SK-N-SH (cell line): ENCODE measurements at regions not wholly inside any gene's neighbourhood (a gene's known extent, or its start where the extent isn't known, plus 50 kb on each side); places are given as distances from the start of the nearest gene placed in this dataset.

Source experiments
- CTCF ChIA-PET: fragments of 300-600, 350-600 bp; formaldehyde crosslinking; extraction: SDS; loops from one replicate; lab custom pipeline; 2021; lab: Yijun Ruan, JAX
- POLR2A ChIA-PET: fragments of 350-600 bp; sonication (Branson Sonifier 250); formaldehyde crosslinking; extraction: SDS; loops from one replicate; lab custom pipeline; 2020; ENCODE audit warnings: antibody characterized with exemption, inconsistent platforms; lab: Yijun Ruan, JAX
- DNase-seq: peaks from one replicate; pipeline ENCODE4 v3.0.0; 2012
- H2AFZ ChIP-seq: fragments of 200-600 bp; sonication (generic); 2 replicates; pipeline ENCODE4 v1.8.1; 2016; ENCODE audit warnings: antibody characterized with exemption, mild to moderate bottlenecking, low read depth
- H3F3A ChIP-seq: fragments of 200-600 bp; sonication (generic); replicated peaks from 2 replicates; pipeline ENCODE3; 2016; ENCODE audit warnings: antibody characterized with exemption, mild to moderate bottlenecking; ENCODE audit not compliant: insufficient read depth
- H3K27ac ChIP-seq, 2 experiments: fragments of 200-500 bp in 1 of 2; fragments of 200-600 bp in 1 of 2; sonication (Bioruptor generic) in 1 of 2; sonication (generic), shearing (Covaris generic) in 1 of 2; 2 replicates each; pipeline versions ENCODE4 v1.5.1 to v1.6.1; 2014 to 2016; ENCODE audit warnings: low read depth in 2 of 2, inconsistent platforms in 1 of 2, low read length in 1 of 2, mild to moderate bottlenecking in 1 of 2, mixed read lengths in 1 of 2
- H3K27me3 ChIP-seq: fragments of 200-600 bp; sonication (generic), shearing (Covaris generic); 2 replicates; pipeline ENCODE4 v1.6.1; 2016; ENCODE audit warnings: mixed run types; ENCODE audit not compliant: insufficient read depth
- H3K36me3 ChIP-seq, 2 experiments: fragments of 200-500 bp in 1 of 2; fragments of 200-600 bp in 1 of 2; sonication (Bioruptor generic) in 1 of 2; sonication (generic) in 1 of 2; replicated peaks in 1 of 2; 2 replicates each; pipeline versions ENCODE3 to v1.5.1; 2014 to 2016; ENCODE audit warnings: low read length in 1 of 2, mild to moderate bottlenecking in 1 of 2; ENCODE audit not compliant: insufficient read depth in 2 of 2, control insufficient read depth in 1 of 2
- H3K4me1 ChIP-seq, 2 experiments: fragments of 200-500 bp in 1 of 2; fragments of 200-600 bp in 1 of 2; sonication (Bioruptor generic) in 1 of 2; sonication (generic), shearing (Covaris generic) in 1 of 2; 2 replicates each; pipeline versions ENCODE4 v1.5.1 to v1.6.1; 2014 to 2016; ENCODE audit warnings: low read depth in 1 of 2, low read length in 1 of 2, mixed run types in 1 of 2; ENCODE audit not compliant: insufficient read depth in 2 of 2, control insufficient read depth in 1 of 2
- H3K4me2 ChIP-seq: fragments of 200-600 bp; sonication (generic), shearing (Covaris generic); 2 replicates; pipeline ENCODE4 v1.6.1; 2017; ENCODE audit warnings: mixed run types
- H3K4me3 ChIP-seq, 2 experiments: fragments of 200-500 bp in 1 of 2; fragments of 200-600 bp in 1 of 2; sonication (Bioruptor generic) in 1 of 2; sonication (generic), shearing (Covaris generic) in 1 of 2; 2 replicates each; pipeline versions ENCODE4 v1.5.1 to v1.8.1; 2014 to 2016; ENCODE audit warnings: low read depth in 2 of 2, inconsistent platforms in 1 of 2, low read length in 1 of 2, mild to moderate bottlenecking in 1 of 2, mixed read lengths in 1 of 2, moderate library complexity in 1 of 2
- H3K79me2 ChIP-seq: fragments of 200-600 bp; sonication (generic); 2 replicates; pipeline ENCODE4 v1.8.1; 2017; ENCODE audit warnings: mild to moderate bottlenecking; ENCODE audit not compliant: insufficient read depth
- H3K9ac ChIP-seq: fragments of 200-600 bp; sonication (generic); 2 replicates; pipeline ENCODE4 v1.6.1; 2017; ENCODE audit warnings: mixed run types
- H3K9me2 ChIP-seq: fragments of 200-600 bp; sonication (generic); 2 replicates; pipeline ENCODE4 v1.6.1; 2017; ENCODE audit warnings: mixed run types
- H3K9me3 ChIP-seq: fragments of 200-600 bp; sonication (generic); 2 replicates; pipeline ENCODE4 v1.6.1; 2017; ENCODE audit warnings: mixed run types, mild to moderate bottlenecking, moderate library complexity
- H4K20me1 ChIP-seq: fragments of 200-600 bp; sonication (generic); 2 replicates; pipeline ENCODE4 v1.6.1; 2017; ENCODE audit warnings: mild to moderate bottlenecking, mixed run types; ENCODE audit not compliant: insufficient read depth
- CTCF ChIP-seq: fragments of 200-600 bp; sonication (generic); IDR thresholded peaks from 2 replicates; pipeline ENCODE4 v1.6.1; 2017; ENCODE audit warnings: antibody characterized with exemption, mild to moderate bottlenecking, moderate library complexity
- EP300 ChIP-seq, 2 experiments: IDR thresholded peaks; 2 replicates each; pipeline versions ENCODE4 v1.4.0 to v1.6.1; 2012; ENCODE audit warnings: borderline replicate concordance in 1 of 2, low read depth in 1 of 2, low read length in 1 of 2
- FOSL2 ChIP-seq: IDR thresholded peaks from 2 replicates; pipeline ENCODE4 v1.4.0; 2012; ENCODE audit warnings: low read depth, mild to moderate bottlenecking, moderate library complexity, borderline replicate concordance
- FOXM1 ChIP-seq: IDR thresholded peaks from 2 replicates; pipeline ENCODE4 v1.4.0; 2012; ENCODE audit warnings: low read depth, mild to moderate bottlenecking
- GABPA ChIP-seq: IDR thresholded peaks from 2 replicates; pipeline ENCODE4 v1.4.0; 2012; ENCODE audit warnings: low read depth, mild to moderate bottlenecking
- GATA2 ChIP-seq: sonication (generic); formaldehyde crosslinking; IDR thresholded peaks from 2 replicates; pipeline ENCODE4 v1.5.0; 2020; ENCODE audit warnings: mild to moderate bottlenecking, missing genetic modification reagents
- IRF3 ChIP-seq: fragments of 150-350 bp; IDR thresholded peaks from 2 replicates; pipeline ENCODE4 v1.6.1; 2016; ENCODE audit warnings: mild to moderate bottlenecking, low read depth, low read length
- JUND ChIP-seq: IDR thresholded peaks from 2 replicates; pipeline ENCODE4 v1.4.0; 2012
- MAX ChIP-seq: IDR thresholded peaks from 2 replicates; pipeline ENCODE4 v1.4.0; 2012; ENCODE audit warnings: low read depth
- MEF2A ChIP-seq: IDR thresholded peaks from 2 replicates; pipeline ENCODE4 v1.4.0; 2012; ENCODE audit warnings: low read depth, borderline replicate concordance
- NFIC ChIP-seq: IDR thresholded peaks from 2 replicates; pipeline ENCODE4 v1.4.0; 2012; ENCODE audit warnings: borderline replicate concordance
- RAD21 ChIP-seq: IDR thresholded peaks from 2 replicates; pipeline ENCODE4 v1.6.1; 2012; ENCODE audit warnings: mild to moderate bottlenecking, low read length
- RXRA ChIP-seq: IDR thresholded peaks from 2 replicates; pipeline ENCODE4 v1.4.0; 2012; ENCODE audit warnings: low read depth, mild to moderate bottlenecking, borderline replicate concordance
- SMC3 ChIP-seq: IDR thresholded peaks from 2 replicates; pipeline ENCODE4 v1.6.1; 2012; ENCODE audit warnings: low read depth, low read length, improper control_type of control experiment
- TAF1 ChIP-seq: IDR thresholded peaks from 2 replicates; pipeline ENCODE4 v1.6.1; 2012; ENCODE audit warnings: low read depth, mild to moderate bottlenecking, low read length, moderate library complexity, borderline replicate concordance
- TCF12 ChIP-seq: IDR thresholded peaks from 2 replicates; pipeline ENCODE4 v1.4.0; 2012
- TEAD4 ChIP-seq: IDR thresholded peaks from 2 replicates; pipeline ENCODE4 v1.4.0; 2012; ENCODE audit warnings: mild to moderate bottlenecking, borderline replicate concordance; ENCODE audit not compliant: insufficient read depth
- USF1 ChIP-seq: IDR thresholded peaks from 2 replicates; pipeline ENCODE4 v1.4.0; 2012; ENCODE audit warnings: low read depth, borderline replicate concordance
- ZBTB33 ChIP-seq: IDR thresholded peaks from 2 replicates; pipeline ENCODE4 v1.4.0; 2012; ENCODE audit warnings: low read depth, borderline replicate concordance
- WGBS: methylation state at CpG from one replicate; pipeline ENCODE4 v1.1.6; 2017; ENCODE audit warnings: low lambda C conversion rate; 5-methylcytosine and 5-hydroxymethylcytosine counted together

- POLR2A ChIA-PET, result no interaction called here
- TF ChIP-seq TCF12 (no peak), EP300 (IDR thresholded peaks at IDR 0.05; ENCODE audit: borderline replicate concordance in 1 of 2, low read depth in 1 of 2, low read length in 1 of 2) (no peak), IRF3 (no peak), USF1 (no peak), MEF2A (no peak), TEAD4 (no peak), ZBTB33 (no peak), CTCF (no peak), GABPA (no peak), RAD21 (no peak), JUND (no peak), RXRA (no peak), NFIC (no peak), TAF1 (no peak), GATA2 (CRISPR knock-in tag) (no peak), FOXM1 (no peak), SMC3 (no peak), FOSL2 (no peak), MAX (no peak)
Measured at GRCh38 chr3:141422961-141423582, 54.8 kb downstream of the ZBTB38 start.

More at GRCh38 chr3:141422961-141423582, 54.8 kb downstream of the ZBTB38 start:
- Histone ChIP-seq H4K20me1 (no peaks in the 10 kb centered on the region), H3K4me3 (no peak overlapping the region), H2AFZ (no peak overlapping the region), H3K9me3 (no peaks in the 10 kb centered on the region), H3K9ac (no peak overlapping the region), H3K36me3 (peaks cover 0 to 21% of the 10 kb centered on the region in 2 experiments), H3K27me3 (no peaks in the 10 kb centered on the region), H3K27ac (no peak overlapping the region), H3K79me2 (peaks cover 47% of the 10 kb centered on the region), H3K9me2 (no peaks in the 10 kb centered on the region), H3K4me2 (no peak overlapping the region), H3K4me1 (peaks cover 13 to 17% of the 10 kb centered on the region in 2 experiments; a peak in 2 of 4 replicates), H3F3A (peaks cover 8% of the 10 kb centered on the region)
- CTCF ChIA-PET, result interaction anchor here (0.8 to 2.5 kb wide), 6 partner anchors 8 to 62 kb away, joined by 3 to 9 read pairs (median 3); no protein-coding TSS in a partner anchor
- WGBS, result 94% methylated on average over 6 of the region's 6 CpGs
- DNase-seq, result no peak
